SK-N-SH (cell line): ENCODE measurements at regions not wholly inside any gene's neighbourhood (a gene's known extent, or its start where the extent isn't known, plus 50 kb on each side); places are given as distances from the start of the nearest gene placed in this dataset.
A peak's percentile ranks its signal among the peaks of the same experiment; 100 is the strongest.

Experiments
- CTCF ChIA-PET: fragments of 300-600, 350-600 bp; formaldehyde crosslinking; extraction: SDS; loops from one replicate; lab custom pipeline; 2021; lab: Yijun Ruan, JAX
- POLR2A ChIA-PET: fragments of 350-600 bp; sonication (Branson Sonifier 250); formaldehyde crosslinking; extraction: SDS; loops from one replicate; lab custom pipeline; 2020; ENCODE audit warnings: antibody characterized with exemption, inconsistent platforms; lab: Yijun Ruan, JAX
- DNase-seq: peaks from one replicate; pipeline ENCODE4 v3.0.0; 2012
- H2AFZ ChIP-seq: fragments of 200-600 bp; sonication (generic); 2 replicates; pipeline ENCODE4 v1.8.1; 2016; ENCODE audit warnings: antibody characterized with exemption, mild to moderate bottlenecking, low read depth
- H3F3A ChIP-seq: fragments of 200-600 bp; sonication (generic); replicated peaks from 2 replicates; pipeline ENCODE3; 2016; ENCODE audit warnings: antibody characterized with exemption, mild to moderate bottlenecking; ENCODE audit not compliant: insufficient read depth
- H3K27ac ChIP-seq, 2 experiments: fragments of 200-500 bp in 1 of 2; fragments of 200-600 bp in 1 of 2; sonication (Bioruptor generic) in 1 of 2; sonication (generic), shearing (Covaris generic) in 1 of 2; 2 replicates each; pipeline versions ENCODE4 v1.5.1 to v1.6.1; 2014 to 2016; ENCODE audit warnings: low read depth in 2 of 2, inconsistent platforms in 1 of 2, low read length in 1 of 2, mild to moderate bottlenecking in 1 of 2, mixed read lengths in 1 of 2
- H3K27me3 ChIP-seq: fragments of 200-600 bp; sonication (generic), shearing (Covaris generic); 2 replicates; pipeline ENCODE4 v1.6.1; 2016; ENCODE audit warnings: mixed run types; ENCODE audit not compliant: insufficient read depth
- H3K36me3 ChIP-seq, 2 experiments: fragments of 200-500 bp in 1 of 2; fragments of 200-600 bp in 1 of 2; sonication (Bioruptor generic) in 1 of 2; sonication (generic) in 1 of 2; replicated peaks in 1 of 2; 2 replicates each; pipeline versions ENCODE3 to v1.5.1; 2014 to 2016; ENCODE audit warnings: low read length in 1 of 2, mild to moderate bottlenecking in 1 of 2; ENCODE audit not compliant: insufficient read depth in 2 of 2, control insufficient read depth in 1 of 2
- H3K4me1 ChIP-seq, 2 experiments: fragments of 200-500 bp in 1 of 2; fragments of 200-600 bp in 1 of 2; sonication (Bioruptor generic) in 1 of 2; sonication (generic), shearing (Covaris generic) in 1 of 2; 2 replicates each; pipeline versions ENCODE4 v1.5.1 to v1.6.1; 2014 to 2016; ENCODE audit warnings: low read depth in 1 of 2, low read length in 1 of 2, mixed run types in 1 of 2; ENCODE audit not compliant: insufficient read depth in 2 of 2, control insufficient read depth in 1 of 2
- H3K4me2 ChIP-seq: fragments of 200-600 bp; sonication (generic), shearing (Covaris generic); 2 replicates; pipeline ENCODE4 v1.6.1; 2017; ENCODE audit warnings: mixed run types
- H3K4me3 ChIP-seq, 2 experiments: fragments of 200-500 bp in 1 of 2; fragments of 200-600 bp in 1 of 2; sonication (Bioruptor generic) in 1 of 2; sonication (generic), shearing (Covaris generic) in 1 of 2; 2 replicates each; pipeline versions ENCODE4 v1.5.1 to v1.8.1; 2014 to 2016; ENCODE audit warnings: low read depth in 2 of 2, inconsistent platforms in 1 of 2, low read length in 1 of 2, mild to moderate bottlenecking in 1 of 2, mixed read lengths in 1 of 2, moderate library complexity in 1 of 2
- H3K79me2 ChIP-seq: fragments of 200-600 bp; sonication (generic); 2 replicates; pipeline ENCODE4 v1.8.1; 2017; ENCODE audit warnings: mild to moderate bottlenecking; ENCODE audit not compliant: insufficient read depth
- H3K9ac ChIP-seq: fragments of 200-600 bp; sonication (generic); 2 replicates; pipeline ENCODE4 v1.6.1; 2017; ENCODE audit warnings: mixed run types
- H3K9me2 ChIP-seq: fragments of 200-600 bp; sonication (generic); 2 replicates; pipeline ENCODE4 v1.6.1; 2017; ENCODE audit warnings: mixed run types
- H3K9me3 ChIP-seq: fragments of 200-600 bp; sonication (generic); 2 replicates; pipeline ENCODE4 v1.6.1; 2017; ENCODE audit warnings: mixed run types, mild to moderate bottlenecking, moderate library complexity
- H4K20me1 ChIP-seq: fragments of 200-600 bp; sonication (generic); 2 replicates; pipeline ENCODE4 v1.6.1; 2017; ENCODE audit warnings: mild to moderate bottlenecking, mixed run types; ENCODE audit not compliant: insufficient read depth
- CHD2 ChIP-seq: fragments of 150-350 bp; IDR thresholded peaks from 2 replicates; pipeline ENCODE4 v1.6.1; 2018; ENCODE audit warnings: low read length; ENCODE audit not compliant: partially characterized antibody
- EP300 ChIP-seq, 2 experiments: IDR thresholded peaks; 2 replicates each; pipeline versions ENCODE4 v1.4.0 to v1.6.1; 2012; ENCODE audit warnings: borderline replicate concordance in 1 of 2, low read depth in 1 of 2, low read length in 1 of 2
- FOSL2 ChIP-seq: IDR thresholded peaks from 2 replicates; pipeline ENCODE4 v1.4.0; 2012; ENCODE audit warnings: low read depth, mild to moderate bottlenecking, moderate library complexity, borderline replicate concordance
- FOXJ3 ChIP-seq: sonication (generic); formaldehyde crosslinking; IDR thresholded peaks from 2 replicates; pipeline ENCODE4 v1.5.1; 2020; ENCODE audit warnings: mild to moderate bottlenecking, missing genetic modification reagents
- GATA2 ChIP-seq: sonication (generic); formaldehyde crosslinking; IDR thresholded peaks from 2 replicates; pipeline ENCODE4 v1.5.0; 2020; ENCODE audit warnings: mild to moderate bottlenecking, missing genetic modification reagents
- MXI1 ChIP-seq: IDR thresholded peaks from 2 replicates; pipeline ENCODE4 v1.6.1; 2012; ENCODE audit warnings: mild to moderate bottlenecking, low read depth, low read length, improper control_type of control experiment
- TAF1 ChIP-seq: IDR thresholded peaks from 2 replicates; pipeline ENCODE4 v1.6.1; 2012; ENCODE audit warnings: low read depth, mild to moderate bottlenecking, low read length, moderate library complexity, borderline replicate concordance
- WGBS: methylation state at CpG from one replicate; pipeline ENCODE4 v1.1.6; 2017; ENCODE audit warnings: low lambda C conversion rate; 5-methylcytosine and 5-hydroxymethylcytosine counted together
- TF ChIP-seq, protein P1 (sequence below): fragments of 200-600 bp; sonication (generic); IDR thresholded peaks from 2 replicates; pipeline ENCODE4 v1.6.1; 2017; ENCODE audit warnings: antibody characterized with exemption, mild to moderate bottlenecking, moderate library complexity
- TF ChIP-seq, protein P2 (sequence below): IDR thresholded peaks from 2 replicates; pipeline ENCODE4 v1.4.0; 2012; ENCODE audit warnings: low read depth, borderline replicate concordance

DNA sequence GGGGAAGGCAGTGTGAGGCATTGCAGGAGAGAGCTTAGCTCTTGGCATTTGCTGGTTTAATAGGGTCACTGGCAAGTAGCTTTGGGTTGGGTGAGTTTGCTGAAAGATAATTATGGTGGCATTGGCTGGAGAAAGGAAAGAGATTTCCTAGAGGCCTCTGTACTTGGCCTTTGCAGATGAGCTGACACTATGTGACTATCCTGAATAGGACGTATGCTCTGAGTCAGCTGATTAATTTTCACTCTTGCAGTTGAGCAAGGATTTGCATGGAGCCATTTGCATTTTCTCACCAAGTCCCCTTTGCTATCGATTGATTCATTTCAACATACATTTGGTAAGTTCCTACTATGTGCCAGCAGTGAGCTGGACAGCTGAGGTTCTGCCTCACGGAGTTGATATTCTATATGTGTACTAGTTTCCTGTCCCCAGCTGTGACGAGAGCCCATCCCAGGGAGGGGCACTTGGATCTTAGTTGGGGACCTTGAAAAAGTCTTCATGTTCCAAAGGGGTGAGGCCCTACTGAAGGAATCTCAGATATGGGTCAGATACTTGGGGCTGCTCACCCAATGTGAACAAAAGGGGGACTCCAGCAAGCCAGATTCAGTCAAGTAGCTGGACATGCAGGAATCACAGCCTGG, 245.7 kb downstream of the LOXHD1 start:
- Histone ChIP-seq H3K9me2 (no peaks in the 10 kb centered on the region), H3F3A (no peaks in the 10 kb centered on the region), H3K27ac (peak overlapping the region; percentile 66 to 94; a peak in 3 of 4 replicates), H4K20me1 (no peaks in the 10 kb centered on the region), H3K4me2 (peak overlapping the region; percentile 59; the same call in 1 of the 2 replicates), H3K9ac (no peak overlapping the region), H3K79me2 (no peaks in the 10 kb centered on the region), H3K4me3 (no peak overlapping the region), H3K9me3 (no peaks in the 10 kb centered on the region), H3K27me3 (no peaks in the 10 kb centered on the region), H2AFZ (no peak overlapping the region), H3K36me3 (no peaks in the 10 kb centered on the region), H3K4me1 (peaks cover 7 to 83% of the 10 kb centered on the region in 2 experiments; a peak in 3 of 4 replicates)
- WGBS, result 72% methylated on average over 4 of the region's 4 CpGs
- ChIA-PET POLR2A (interaction anchor here (0.5 to 2.0 kb wide), 3 partner anchors 61 to 267 kb away, joined by 3 to 7 read pairs (median 3); no protein-coding TSS in a partner anchor), CTCF (interaction anchor here (1.0 to 4.3 kb wide), 9 partner anchors 8 to 247 kb away, joined by 3 to 18 read pairs (median 4); no protein-coding TSS in a partner anchor)
- no peak for TF ChIP-seq GATA2 (CRISPR knock-in tag)
- no peak for TF ChIP-seq MXI1
- TF ChIP-seq, protein P1, sequence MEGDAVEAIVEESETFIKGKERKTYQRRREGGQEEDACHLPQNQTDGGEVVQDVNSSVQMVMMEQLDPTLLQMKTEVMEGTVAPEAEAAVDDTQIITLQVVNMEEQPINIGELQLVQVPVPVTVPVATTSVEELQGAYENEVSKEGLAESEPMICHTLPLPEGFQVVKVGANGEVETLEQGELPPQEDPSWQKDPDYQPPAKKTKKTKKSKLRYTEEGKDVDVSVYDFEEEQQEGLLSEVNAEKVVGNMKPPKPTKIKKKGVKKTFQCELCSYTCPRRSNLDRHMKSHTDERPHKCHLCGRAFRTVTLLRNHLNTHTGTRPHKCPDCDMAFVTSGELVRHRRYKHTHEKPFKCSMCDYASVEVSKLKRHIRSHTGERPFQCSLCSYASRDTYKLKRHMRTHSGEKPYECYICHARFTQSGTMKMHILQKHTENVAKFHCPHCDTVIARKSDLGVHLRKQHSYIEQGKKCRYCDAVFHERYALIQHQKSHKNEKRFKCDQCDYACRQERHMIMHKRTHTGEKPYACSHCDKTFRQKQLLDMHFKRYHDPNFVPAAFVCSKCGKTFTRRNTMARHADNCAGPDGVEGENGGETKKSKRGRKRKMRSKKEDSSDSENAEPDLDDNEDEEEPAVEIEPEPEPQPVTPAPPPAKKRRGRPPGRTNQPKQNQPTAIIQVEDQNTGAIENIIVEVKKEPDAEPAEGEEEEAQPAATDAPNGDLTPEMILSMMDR, result no peak
- DNase-seq, result no peak

DNA sequence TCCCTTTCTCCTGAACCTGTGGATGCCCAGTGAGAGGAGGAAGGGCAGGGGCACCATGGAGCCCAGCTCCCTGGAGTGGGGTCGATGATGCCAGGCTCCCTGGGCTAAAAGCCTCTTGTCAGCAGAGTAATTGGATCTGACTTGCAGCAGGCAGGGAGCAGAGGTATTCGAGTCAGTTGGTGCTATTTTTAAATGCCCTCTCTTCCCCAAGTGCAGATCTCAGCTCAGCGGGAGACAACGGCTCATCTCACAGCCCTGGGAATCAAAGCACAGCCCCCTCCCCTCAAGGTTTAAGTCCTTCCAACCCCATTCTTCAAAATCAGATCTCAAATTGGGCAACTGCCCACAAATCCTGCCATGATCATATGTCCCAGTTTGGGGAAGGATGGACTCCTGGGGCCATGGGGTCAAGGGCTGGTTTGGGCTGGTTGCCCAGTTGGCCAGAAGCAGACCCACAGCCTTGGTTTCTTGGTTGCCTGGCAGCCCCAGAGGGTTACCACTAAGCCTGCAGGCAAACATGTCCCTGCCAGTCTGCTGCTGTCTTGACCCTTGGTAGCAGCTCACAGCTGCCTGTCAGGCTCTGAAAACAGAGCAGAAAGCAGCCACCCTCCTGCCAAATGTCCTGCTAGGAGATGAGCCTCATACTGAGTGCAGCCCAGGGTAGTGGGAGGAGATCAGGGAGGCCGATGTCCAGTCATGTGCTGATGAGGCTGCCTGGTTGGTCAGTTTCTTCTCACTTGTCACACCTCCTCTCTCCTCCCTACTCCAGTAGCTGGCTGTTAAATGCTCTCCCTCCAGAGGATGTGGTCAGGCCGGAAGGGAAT, 244.9 kb downstream of the LOXHD1 start:
- peak; percentile 80 for DNase-seq
- Histone ChIP-seq H3K9ac (no peak overlapping the region), H3K4me1 (peaks cover 7 to 83% of the 10 kb centered on the region in 2 experiments; a peak in 3 of 4 replicates), H3K4me2 (peak overlapping the region; percentile 59; the same call in 1 of the 2 replicates), H2AFZ (no peak overlapping the region), H4K20me1 (no peaks in the 10 kb centered on the region), H3K36me3 (no peaks in the 10 kb centered on the region), H3F3A (no peaks in the 10 kb centered on the region), H3K4me3 (no peak overlapping the region), H3K79me2 (no peaks in the 10 kb centered on the region), H3K9me2 (no peaks in the 10 kb centered on the region), H3K27me3 (no peaks in the 10 kb centered on the region), H3K9me3 (no peaks in the 10 kb centered on the region), H3K27ac (peak overlapping the region; percentile 66 to 94; a peak in 3 of 4 replicates)
- WGBS, result 23% methylated on average over 6 of the region's 6 CpGs
- ChIA-PET CTCF (interaction anchor here (1.2 to 4.3 kb wide), 8 partner anchors 18 to 246 kb away, joined by 3 to 18 read pairs (median 5); a partner anchor contains a TSS), POLR2A (interaction anchor here (0.9 to 2.0 kb wide), 3 partner anchors 61 to 129 kb away, joined by 3 to 7 read pairs (median 3); no protein-coding TSS in a partner anchor)
- TF ChIP-seq TAF1 (no peak), FOSL2 (no peak), FOXJ3 (CRISPR knock-in tag) (peak; percentile 81; the same call in 1 of the 2 replicates), CHD2 (peak; percentile 34), EP300 (IDR thresholded peaks at IDR 0.05; ENCODE audit: borderline replicate concordance in 1 of 2, low read depth in 1 of 2, low read length in 1 of 2) (peak in 1 of 2 experiments; percentile 67; a peak in 2 of 4 replicates), GATA2 (CRISPR knock-in tag) (peak; percentile 2; the same call in 1 of the 2 replicates), MXI1 (peak; percentile 85)
- TF ChIP-seq, protein P2, sequence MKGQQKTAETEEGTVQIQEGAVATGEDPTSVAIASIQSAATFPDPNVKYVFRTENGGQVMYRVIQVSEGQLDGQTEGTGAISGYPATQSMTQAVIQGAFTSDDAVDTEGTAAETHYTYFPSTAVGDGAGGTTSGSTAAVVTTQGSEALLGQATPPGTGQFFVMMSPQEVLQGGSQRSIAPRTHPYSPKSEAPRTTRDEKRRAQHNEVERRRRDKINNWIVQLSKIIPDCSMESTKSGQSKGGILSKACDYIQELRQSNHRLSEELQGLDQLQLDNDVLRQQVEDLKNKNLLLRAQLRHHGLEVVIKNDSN, result peak; percentile 45; the same call in 1 of the 2 replicates
